Kidney capillary endothelial cell (primary cell): ENCODE measurements at regions not wholly inside any gene's neighbourhood (a gene's known extent, or its start where the extent isn't known, plus 50 kb on each side); places are given as distances from the start of the nearest gene placed in this dataset.
"Not testable (repeated sequence)": the region's sequence is repeated elsewhere in the genome, so short reads cannot be mapped to it uniquely, and the experiment has no call there.

Experiments
- DNase-seq: peaks from one replicate; pipeline ENCODE4 v3.0.0-alpha.2; 2018; ENCODE audit warnings: low spot score

GRCh38 chr14:106410229-106410628, 883.8 kb downstream of the TMEM121 start:
- not testable (repeated sequence) for DNase-seq

GRCh38 chr14:106414464-106414863, 888.1 kb downstream of the TMEM121 start:
- no peak for DNase-seq

GRCh38 chr14:106417224-106418049, 891.1 kb downstream of the TMEM121 start:
- no peak for DNase-seq

- DNase-seq = no peak
Observed at GRCh38 chr14:106419376-106419965, 893.1 kb downstream of the TMEM121 start.

GRCh38 chr14:106421431-106422033, 895.1 kb downstream of the TMEM121 start:
- not testable (repeated sequence) for DNase-seq

GRCh38 chr14:106422066-106422465, 895.7 kb downstream of the TMEM121 start:
- no peak for DNase-seq

GRCh38 chr14:106425150-106425549, 898.8 kb downstream of the TMEM121 start:
- not testable (repeated sequence) for DNase-seq

- no peak for DNase-seq
Observed at GRCh38 chr14:106436310-106436905, 910.0 kb downstream of the TMEM121 start.

GRCh38 chr14:106442857-106443256, 916.5 kb downstream of the TMEM121 start:
- DNase-seq = no peak

- DNase-seq = no peak
Observed at GRCh38 chr14:106455026-106455425, 928.6 kb downstream of the TMEM121 start.

- no peak for DNase-seq
Observed at GRCh38 chr14:106459971-106460730, 933.8 kb downstream of the TMEM121 start.

- DNase-seq = no peak
Observed at GRCh38 chr14:106460916-106461315, 934.5 kb downstream of the TMEM121 start.

GRCh38 chr14:106466483-106466882, 940.1 kb downstream of the TMEM121 start:
- DNase-seq = not testable (repeated sequence)

GRCh38 chr14:106468869-106469268, 942.5 kb downstream of the TMEM121 start:
- DNase-seq = not testable (repeated sequence)

GRCh38 chr14:106470028-106470427, 943.6 kb downstream of the TMEM121 start:
- not testable (repeated sequence) for DNase-seq

GRCh38 chr14:106474261-106475028, 948.1 kb downstream of the TMEM121 start:
- DNase-seq = not testable (repeated sequence)

- DNase-seq = not testable (repeated sequence)
Observed at GRCh38 chr14:106475214-106475613, 948.8 kb downstream of the TMEM121 start.

- DNase-seq = not testable (repeated sequence)
Observed at GRCh38 chr14:106477600-106477999, 951.2 kb downstream of the TMEM121 start.

- not testable (repeated sequence) for DNase-seq
Observed at GRCh38 chr14:106480287-106480686, 953.9 kb downstream of the TMEM121 start.

- not testable (repeated sequence) for DNase-seq
Observed at GRCh38 chr14:106482213-106482612, 955.8 kb downstream of the TMEM121 start.

GRCh38 chr14:106487600-106487999, 961.2 kb downstream of the TMEM121 start:
- no peak for DNase-seq
